ELF-1 (cell line): ENCODE measurements at regions not wholly inside any gene's neighbourhood (a gene's known extent, or its start where the extent isn't known, plus 50 kb on each side); places are given as distances from the start of the nearest gene placed in this dataset.
A peak's percentile ranks its signal among the peaks of the same experiment; 100 is the strongest.
"Not testable (repeated sequence)": the region's sequence is repeated elsewhere in the genome, so short reads cannot be mapped to it uniquely, and the experiment has no call there.

ENCODE experiments used
- DNase-seq: peaks from one replicate; pipeline ENCODE4 v3.0.0-alpha.2; 2016; ENCODE audit warnings: low read depth, low spot score

GRCh38 chr2:83969085-83969484 is 490.0 kb downstream of the SUCLG1 start:
- no peak for DNase-seq

GRCh38 chr2:83967854-83968253 is 491.2 kb downstream of the SUCLG1 start:
- DNase-seq, result no peak

GRCh38 chr2:83966946-83967345 is 492.1 kb downstream of the SUCLG1 start:
- DNase-seq, result not testable (repeated sequence)

- DNase-seq, result no peak
These were observed 497.6 kb downstream of the SUCLG1 start for GRCh38 chr2:83961512-83961911.

- no peak for DNase-seq
These were observed 498.7 kb downstream of the SUCLG1 start for GRCh38 chr2:83960371-83960770.

GRCh38 chr2:83959266-83959665 is 499.8 kb downstream of the SUCLG1 start:
- no peak for DNase-seq

- no peak for DNase-seq
These were observed 502.1 kb downstream of the SUCLG1 start for GRCh38 chr2:83956991-83957390.

- peak; percentile 4 for DNase-seq
These were observed 505.4 kb downstream of the SUCLG1 start for GRCh38 chr2:83953697-83954096.

- no peak for DNase-seq
These were observed 507.6 kb downstream of the SUCLG1 start for GRCh38 chr2:83951378-83951947.

GRCh38 chr2:83949361-83949760 is 509.7 kb downstream of the SUCLG1 start:
- DNase-seq, result no peak

- no peak for DNase-seq
These were observed 514.9 kb downstream of the SUCLG1 start for GRCh38 chr2:83944191-83944590.

GRCh38 chr2:83943265-83943664 is 515.8 kb downstream of the SUCLG1 start:
- no peak for DNase-seq

- DNase-seq, result no peak
These were observed 517.2 kb downstream of the SUCLG1 start for GRCh38 chr2:83941886-83942285.

GRCh38 chr2:83933749-83934148 is 525.3 kb downstream of the SUCLG1 start:
- no peak for DNase-seq

GRCh38 chr2:83923531-83923930 is 535.5 kb downstream of the SUCLG1 start:
- DNase-seq, result no peak

- no peak for DNase-seq
These were observed 542.5 kb downstream of the SUCLG1 start for GRCh38 chr2:83916559-83916958.

GRCh38 chr2:83915381-83915780 is 543.7 kb downstream of the SUCLG1 start:
- no peak for DNase-seq

- DNase-seq, result no peak
These were observed 550.3 kb downstream of the SUCLG1 start for GRCh38 chr2:83908750-83909149.

GRCh38 chr2:83901317-83901716 is 557.8 kb downstream of the SUCLG1 start:
- no peak for DNase-seq

- DNase-seq, result no peak
These were observed 558.2 kb downstream of the SUCLG1 start for GRCh38 chr2:83900862-83901261.

- no peak for DNase-seq
These were observed 559.8 kb downstream of the SUCLG1 start for GRCh38 chr2:83899271-83899670.

- no peak for DNase-seq
These were observed 564.1 kb downstream of the SUCLG1 start for GRCh38 chr2:83894976-83895375.

GRCh38 chr2:83887757-83888156 is 571.3 kb downstream of the SUCLG1 start:
- DNase-seq, result no peak

GRCh38 chr2:83879127-83879526 is 580.0 kb downstream of the SUCLG1 start:
- DNase-seq, result no peak
